NCI-H345 treated with DMSO at 0.1 percent for 48 hours (cell line): ENCODE measurements at regions not wholly inside any gene's neighbourhood (a gene's known extent, or its start where the extent isn't known, plus 50 kb on each side); places are given as distances from the start of the nearest gene placed in this dataset.

ENCODE experiments used
- DNase-seq: peaks from one replicate; lab custom pipeline; 2025; ENCODE audit not compliant: unreplicated experiment; lab: John Stamatoyannopoulos, UW

- DNase-seq, result no peak
These were observed 54.5 kb downstream of the CLDN34 start for GRCh38 chrX:10021461-10022272.

GRCh38 chrX:10022273-10022541 lies 55.0 kb downstream of the CLDN34 start:
- DNase-seq, result no peak

GRCh38 chrX:10022580-10023245 lies 55.6 kb downstream of the CLDN34 start:
- no peak for DNase-seq

GRCh38 chrX:10023821-10024220 lies 56.7 kb downstream of the CLDN34 start:
- no peak for DNase-seq

- no peak for DNase-seq
These were observed 58.8 kb downstream of the CLDN34 start for GRCh38 chrX:10025742-10026493.

- DNase-seq, result no peak
These were observed 61.3 kb downstream of the CLDN34 start for GRCh38 chrX:10028283-10029104.

- DNase-seq, result no peak
These were observed 63.4 kb downstream of the CLDN34 start for GRCh38 chrX:10030570-10030969.

- DNase-seq, result no peak
These were observed 64.6 kb downstream of the CLDN34 start for GRCh38 chrX:10031746-10032145.

- no peak for DNase-seq
These were observed 65.0 kb downstream of the CLDN34 start for GRCh38 chrX:10032147-10032546.

- no peak for DNase-seq
These were observed 66.3 kb downstream of the CLDN34 start for GRCh38 chrX:10033375-10034007.

GRCh38 chrX:10034740-10035260 lies 67.6 kb downstream of the CLDN34 start:
- DNase-seq, result no peak

GRCh38 chrX:10038585-10038984 lies 71.4 kb downstream of the CLDN34 start:
- DNase-seq, result no peak

- no peak for DNase-seq
These were observed 72.9 kb downstream of the CLDN34 start for GRCh38 chrX:10039821-10040793.

- DNase-seq, result no peak
These were observed 73.8 kb downstream of the CLDN34 start for GRCh38 chrX:10040961-10041360.

GRCh38 chrX:10041383-10041782 lies 74.2 kb downstream of the CLDN34 start:
- DNase-seq, result no peak

- no peak for DNase-seq
These were observed 74.9 kb downstream of the CLDN34 start for GRCh38 chrX:10042055-10042454.

GRCh38 chrX:10043386-10043785 lies 76.2 kb downstream of the CLDN34 start:
- DNase-seq, result no peak

- DNase-seq, result no peak
These were observed 76.9 kb downstream of the CLDN34 start for GRCh38 chrX:10044021-10044420.

- no peak for DNase-seq
These were observed 78.3 kb downstream of the CLDN34 start for GRCh38 chrX:10045327-10046000.
